ENCODE measurements at regions not wholly inside any gene's neighbourhood (a gene's known extent, or its start where the extent isn't known, plus 50 kb on each side); places are given as distances from the start of the nearest gene placed in this dataset.
A peak's percentile ranks its signal among the peaks of the same experiment; 100 is the strongest.

GRCh38 chr14:100425429-100425827 lies 102.3 kb downstream of the SLC25A47 start:
- Histone ChIP-seq H3K79me2 (ENCODE audit: low read depth) (no peaks in the 10 kb centered on the region), H4K20me1 (ENCODE audit: insufficient read depth) (peaks cover 4% of the 10 kb centered on the region; the same call in 1 of the 2 replicates), H3K4me1 (replicated peaks; ENCODE audit: insufficient read depth) (peaks cover 17% of the 10 kb centered on the region), H3K9me3 (ENCODE audit: insufficient read depth, low read depth) (no peaks in the 10 kb centered on the region), H3K27me3 (ENCODE audit: insufficient read depth, low read depth) (no peaks in the 10 kb centered on the region), H3K4me2 (0 out of 2 replicates have a peak overlapping the region, but pooled peaks have one; percentile 7), H3K9me2 (ENCODE audit: insufficient read depth) (no peaks in the 10 kb centered on the region), H3K4me3 (no peak overlapping the region), H3K36me3 (ENCODE audit: low read depth) (no peaks in the 10 kb centered on the region), H3K27ac (no peak overlapping the region), H3F3A (ENCODE audit: insufficient read depth, low read depth) (peaks cover 10% of the 10 kb centered on the region; the same call in 1 of the 2 replicates), H2AFZ (no peak overlapping the region)
- no peak for DNase-seq
- POLR2A ChIA-PET (ENCODE audit: unreplicated experiment), result no interaction called here
- intact Hi-C loops (cut with micrococcal nuclease; ENCODE audit: unreplicated experiment), result no loop called here
- CTCF ChIA-PET, result no interaction called here
- TF ChIP-seq EZH2 (IDR thresholded peaks at IDR 0.05; ENCODE audit: low read depth) (no peak), CTCF (conservative IDR thresholded peaks at IDR 0.05) (no peak)
- BruUV-seq (replicated peaks), result no TSS peak

- no peaks in the 10 kb centered on the region for H3K9me3 ChIP-seq (ENCODE audit: insufficient read depth, low read depth)
- no TSS peak for BruUV-seq (replicated peaks)
- peaks cover 4% of the 10 kb centered on the region; the same call in 1 of the 2 replicates for H4K20me1 ChIP-seq (ENCODE audit: insufficient read depth)
- no peak overlapping the region for H3K4me2 ChIP-seq
- ChIA-PET POLR2A (ENCODE audit: unreplicated experiment) (no interaction called here), CTCF (no interaction called here)
- intact Hi-C loops (cut with micrococcal nuclease; ENCODE audit: unreplicated experiment), result no loop called here
- no peaks in the 10 kb centered on the region for H3K36me3 ChIP-seq (ENCODE audit: low read depth)
- H3K27me3 ChIP-seq (ENCODE audit: insufficient read depth, low read depth), result no peaks in the 10 kb centered on the region
- no peak for TF ChIP-seq CTCF (conservative IDR thresholded peaks at IDR 0.05)
- no peak for TF ChIP-seq EZH2 (IDR thresholded peaks at IDR 0.05; ENCODE audit: low read depth)
- no peak overlapping the region for H3K4me3 ChIP-seq
- H3K79me2 ChIP-seq (ENCODE audit: low read depth), result no peaks in the 10 kb centered on the region
- no peak for DNase-seq
- H3K4me1 ChIP-seq (replicated peaks; ENCODE audit: insufficient read depth), result peaks cover 17% of the 10 kb centered on the region
- no peak overlapping the region for H2AFZ ChIP-seq
- H3F3A ChIP-seq (ENCODE audit: insufficient read depth, low read depth), result peaks cover 10% of the 10 kb centered on the region; the same call in 1 of the 2 replicates
- no peaks in the 10 kb centered on the region for H3K9me2 ChIP-seq (ENCODE audit: insufficient read depth)
- no peak overlapping the region for H3K27ac ChIP-seq
Measured at GRCh38 chr14:100426314-100426713, 103.2 kb downstream of the SLC25A47 start.

- ChIA-PET CTCF (no interaction called here), POLR2A (ENCODE audit: unreplicated experiment) (no interaction called here)
- DNase-seq, result no peak
- H3K27ac ChIP-seq, result no peak overlapping the region
- H2AFZ ChIP-seq, result no peak overlapping the region
- H3K4me2 ChIP-seq, result no peak overlapping the region
- peaks cover 4% of the 10 kb centered on the region; the same call in 1 of the 2 replicates for H4K20me1 ChIP-seq (ENCODE audit: insufficient read depth)
- no peak overlapping the region for H3K4me3 ChIP-seq
- no peaks in the 10 kb centered on the region for H3K79me2 ChIP-seq (ENCODE audit: low read depth)
- BruUV-seq (replicated peaks), result no TSS peak
- H3K9me2 ChIP-seq (ENCODE audit: insufficient read depth), result no peaks in the 10 kb centered on the region
- H3K9me3 ChIP-seq (ENCODE audit: insufficient read depth, low read depth), result no peaks in the 10 kb centered on the region
- TF ChIP-seq CTCF (conservative IDR thresholded peaks at IDR 0.05) (no peak), EZH2 (IDR thresholded peaks at IDR 0.05; ENCODE audit: low read depth) (no peak)
- peaks cover 17% of the 10 kb centered on the region for H3K4me1 ChIP-seq (replicated peaks; ENCODE audit: insufficient read depth)
- H3K27me3 ChIP-seq (ENCODE audit: insufficient read depth, low read depth), result no peaks in the 10 kb centered on the region
- intact Hi-C loops (cut with micrococcal nuclease; ENCODE audit: unreplicated experiment), result no loop called here
- H3F3A ChIP-seq (ENCODE audit: insufficient read depth, low read depth), result peaks cover 10% of the 10 kb centered on the region; the same call in 1 of the 2 replicates
- H3K36me3 ChIP-seq (ENCODE audit: low read depth), result no peaks in the 10 kb centered on the region
Measured at GRCh38 chr14:100427166-100427565, 104.0 kb downstream of the SLC25A47 start.
